K562 (cell line): ENCODE measurements at regions not wholly inside any gene's neighbourhood (a gene's known extent, or its start where the extent isn't known, plus 50 kb on each side); places are given as distances from the start of the nearest gene placed in this dataset.

Source experiments
- ATAC-seq: fragments of 200-7000 bp; cut with Tn5 transposase; 3 replicates; pipeline ENCODE4 v1.9.1; 2020; ENCODE audit warnings: moderate library complexity
- BruUV-seq: library from RNA; stranded (reverse); fragments of 400-500 nt; replicated peaks from 2 replicates; lab custom pipeline; 2021; lab: Mats Ljungman, UMichigan
- CTCF ChIA-PET: fragments of 300-600 bp; formaldehyde crosslinking; extraction: SDS; loops from one replicate; lab custom pipeline; 2021; ENCODE audit warnings: low intra/inter-chr PET ratio; lab: Yijun Ruan, JAX
- POLR2A ChIA-PET: fragments of 300-600, 350-650 bp; sonication (Branson Sonifier 250); formaldehyde crosslinking; extraction: SDS; loops from one replicate; lab custom pipeline; 2021; ENCODE audit warnings: antibody characterized with exemption, inconsistent platforms; lab: Yijun Ruan, JAX
- DNase-seq, 4 experiments: peaks; one replicate each; pipeline versions ENCODE4 v3.0.0 to v3.0.0-alpha.2; 2011 to 2018; ENCODE audit warnings: low spot score in 3 of 4, mixed read lengths in 3 of 4; ENCODE audit errors: extremely low read depth in 1 of 4
- FAIRE-seq: peaks from 2 replicates; lab custom pipeline; 2011; peaks lifted over from hg19 to GRCh38; lab: Jason Lieb, UNC
- H2AFZ ChIP-seq: 2 replicates; pipeline ENCODE4 v1.6.0; 2011; ENCODE audit warnings: low read depth, low read length, control low read depth, inconsistent platforms
- H3K27ac ChIP-seq: fragments of 200-600 bp; 3 replicates; pipeline ENCODE4 v1.8.0; 2011; ENCODE audit warnings: low read depth, mild to moderate bottlenecking, control low read depth, inconsistent platforms, low read length, moderate library complexity, mixed read lengths; ENCODE audit errors: extremely low read depth
- H3K27me3 ChIP-seq, 2 experiments: fragments of 300-600 bp in 1 of 2; 2 replicates in 1 of 2; 3 replicates in 1 of 2; pipeline versions ENCODE4 v1.6.0 to v1.8.0; 2011; ENCODE audit warnings: inconsistent platforms in 2 of 2, low read length in 2 of 2, mild to moderate bottlenecking in 1 of 2, mixed read lengths in 1 of 2, moderate library complexity in 1 of 2; ENCODE audit not compliant: control insufficient read depth in 2 of 2, insufficient read depth in 2 of 2
- H3K36me3 ChIP-seq: fragments of 300-600 bp; 3 replicates; pipeline ENCODE4 v1.8.0; 2011; ENCODE audit warnings: mild to moderate bottlenecking, low read length, inconsistent platforms; ENCODE audit not compliant: control insufficient read depth, insufficient read depth
- H3K4me1 ChIP-seq, 2 experiments: fragments of 200-600 bp in 1 of 2; replicated peaks in 1 of 2; 2 replicates in 1 of 2; 3 replicates in 1 of 2; pipeline versions ENCODE4 v1.5.1 to v1.8.0; 2011; ENCODE audit warnings: inconsistent platforms in 2 of 2, low read length in 2 of 2, mild to moderate bottlenecking in 1 of 2, mixed read lengths in 1 of 2, moderate library complexity in 1 of 2; ENCODE audit not compliant: control insufficient read depth in 2 of 2, insufficient read depth in 2 of 2
- H3K4me2 ChIP-seq: 2 replicates; pipeline ENCODE4 v1.6.1; 2011; ENCODE audit warnings: low read length, control low read depth, inconsistent platforms, mixed read lengths; ENCODE audit not compliant: insufficient read depth
- H3K4me3 ChIP-seq: fragments of 200-600 bp; sonication (generic), shearing (Covaris generic); 2 replicates; pipeline ENCODE4 v1.5.1; 2016; ENCODE audit warnings: control low read depth, inconsistent platforms
- H3K79me2 ChIP-seq: fragments of 200-600 bp; 3 replicates; pipeline ENCODE4 v1.8.0; 2011; ENCODE audit warnings: low read length, inconsistent platforms; ENCODE audit not compliant: control insufficient read depth, insufficient read depth
- H3K9ac ChIP-seq, 2 experiments: 2 replicates each; pipeline versions ENCODE4 v1.6.0 to v1.6.1; 2011; ENCODE audit warnings: low read depth in 2 of 2, low read length in 2 of 2, control low read depth in 1 of 2, inconsistent platforms in 1 of 2, mild to moderate bottlenecking in 1 of 2, mixed read lengths in 1 of 2; ENCODE audit not compliant: insufficient read depth in 1 of 2
- H3K9me1 ChIP-seq: one replicate; pipeline ENCODE4 v1.6.0; 2011; ENCODE audit warnings: inconsistent platforms, mild to moderate bottlenecking, low read length, moderate library complexity; ENCODE audit not compliant: control insufficient read depth, insufficient read depth
- H3K9me3 ChIP-seq: replicated peaks from 2 replicates; pipeline ENCODE4 v1.5.1; 2011; ENCODE audit warnings: low read depth, low read length, inconsistent platforms; ENCODE audit not compliant: control insufficient read depth, insufficient read depth
- H4K20me1 ChIP-seq: replicated peaks from 2 replicates; pipeline ENCODE4 v1.6.1; 2011; ENCODE audit warnings: low read length, inconsistent platforms, mixed read lengths; ENCODE audit not compliant: control insufficient read depth, insufficient read depth
- CHD2 ChIP-seq: IDR thresholded peaks from 2 replicates; pipeline ENCODE4 v1.6.1; 2011; ENCODE audit warnings: low read depth, low read length
- CUX1 ChIP-seq: fragments of 200-800 bp; sonication (Bioruptor generic); IDR thresholded peaks from 2 replicates; pipeline ENCODE4 v1.6.1; 2016; ENCODE audit warnings: missing genetic modification characterization, missing compliant biosample characterization
- DPF2 ChIP-seq: fragments of 450-650 bp; IDR thresholded peaks from 2 replicates; pipeline ENCODE4 v1.6.1; 2016
- MIER1 ChIP-seq: fragments of 450-650 bp; IDR thresholded peaks from 2 replicates; pipeline ENCODE4 v1.6.1; 2016; ENCODE audit warnings: antibody characterized with exemption, mild to moderate bottlenecking, low read depth
- ZBTB1 ChIP-seq: sonication (generic); formaldehyde crosslinking; IDR thresholded peaks from 2 replicates; pipeline ENCODE4 v1.8.1; 2023; ENCODE audit warnings: missing genetic modification reagents, low read depth, mild to moderate bottlenecking, borderline replicate concordance
- ZBTB2 ChIP-seq: fragments of 450-650 bp; IDR thresholded peaks from 2 replicates; pipeline ENCODE4 v1.6.1; 2016; ENCODE audit warnings: antibody characterized with exemption
- ZFPM2 ChIP-seq: fragments of 250-450 bp; sonication (Bioruptor Pico); IDR thresholded peaks from 2 replicates; pipeline ENCODE4 v1.5.1; 2022; ENCODE audit warnings: mild to moderate bottlenecking
- ZNF146 ChIP-seq: IDR thresholded peaks from one replicate; pipeline ENCODE4 v1.6.1; 2018; ENCODE audit warnings: missing compliant biosample characterization; ENCODE audit not compliant: unreplicated experiment
- ZNF444 ChIP-seq: fragments of 250-450 bp; sonication (Bioruptor Pico); IDR thresholded peaks from 2 replicates; pipeline ENCODE4 v1.4.0; 2020; ENCODE audit warnings: mild to moderate bottlenecking, moderate library complexity
- ZNF644 ChIP-seq: fragments of 200-800 bp; sonication (Bioruptor generic); IDR thresholded peaks from 2 replicates; pipeline ENCODE4 v1.6.1; 2016; ENCODE audit warnings: low read depth, missing genetic modification characterization, missing compliant biosample characterization
- WGBS: fragments of 100-300 bp; shearing (Covaris generic); methylation state at CpG from one replicate; pipeline ENCODE4 v1.1.6; 2016; ENCODE audit warnings: low coverage, mixed read lengths; ENCODE audit not compliant: insufficient coverage; ENCODE audit errors: missing lambda C conversion rate; 5-methylcytosine and 5-hydroxymethylcytosine counted together
- in situ Hi-C: fragments of 300-500 bp; cut with MboI; formaldehyde crosslinking; loops from 4 replicates; pipeline ENCODE4 v1.15.0; 2018; ENCODE audit warnings: inconsistent platforms, mixed read lengths
- intact Hi-C: fragments of 100-400 bp; cut with micrococcal nuclease; formaldehyde crosslinking; loops from 2 replicates; pipeline ENCODE4 v1.14.2; 2022

GRCh38 chr10:90276894-90277475 is 575.6 kb downstream of the KIF20B start:
- H3K36me3 ChIP-seq, result no peaks in the 10 kb centered on the region
- H3K9ac ChIP-seq, result no peak overlapping the region
- ATAC-seq (no peak), FAIRE-seq (no peak), DNase-seq (no peak)
- no TSS peak for BruUV-seq
- H4K20me1 ChIP-seq, result no peaks in the 10 kb centered on the region
- H3K4me1 ChIP-seq, result no peaks in the 10 kb centered on the region
- no peaks in the 10 kb centered on the region for H3K9me1 ChIP-seq
- H3K4me2 ChIP-seq, result no peak overlapping the region
- H3K9me3 ChIP-seq, result no peaks in the 10 kb centered on the region; the same call in 1 of the 2 replicates
- H3K4me3 ChIP-seq, result no peak overlapping the region
- ChIA-PET CTCF (no interaction called here), POLR2A (no interaction called here)
- in situ Hi-C loops (no loop called here), intact Hi-C loops (no loop called here)
- no peak overlapping the region for H3K27ac ChIP-seq
- no peaks in the 10 kb centered on the region for H3K79me2 ChIP-seq
- H3K27me3 ChIP-seq, result no peaks in the 10 kb centered on the region
- no peak overlapping the region for H2AFZ ChIP-seq
- WGBS, result 0% methylated on average over 4 of the region's 4 CpGs
- TF ChIP-seq ZBTB2 (no peak), CHD2 (no peak), CUX1 (CRISPR knock-in tag) (no peak), ZFPM2 (CRISPR knock-in tag) (no peak), DPF2 (no peak), ZBTB1 (CRISPR knock-in tag) (no peak), ZNF644 (tag) (no peak), ZNF444 (CRISPR knock-in tag) (no peak), MIER1 (no peak), ZNF146 (no peak)
